ES-I3 (cell line): ENCODE measurements at regions not wholly inside any gene's neighbourhood (a gene's known extent, or its start where the extent isn't known, plus 50 kb on each side); places are given as distances from the start of the nearest gene placed in this dataset.

Experiments
- H3K36me3 ChIP-seq: 2 replicates; pipeline ENCODE4 v1.6.1; 2013; ENCODE audit warnings: mild to moderate bottlenecking, low read length, control low read depth, moderate library complexity; ENCODE audit not compliant: insufficient read depth
- H3K4me1 ChIP-seq: 2 replicates; pipeline ENCODE4 v1.6.1; 2013; ENCODE audit warnings: mild to moderate bottlenecking, control low read depth, low read length; ENCODE audit not compliant: insufficient read depth
- H3K9ac ChIP-seq: 2 replicates; pipeline ENCODE4 v1.6.1; 2013; ENCODE audit warnings: low read depth, mild to moderate bottlenecking, low read length, moderate library complexity
- H3K9me3 ChIP-seq: 2 replicates; pipeline ENCODE4 v1.6.1; 2013; ENCODE audit warnings: mild to moderate bottlenecking, low read length, moderate library complexity; ENCODE audit not compliant: control insufficient read depth, insufficient read depth

DNA sequence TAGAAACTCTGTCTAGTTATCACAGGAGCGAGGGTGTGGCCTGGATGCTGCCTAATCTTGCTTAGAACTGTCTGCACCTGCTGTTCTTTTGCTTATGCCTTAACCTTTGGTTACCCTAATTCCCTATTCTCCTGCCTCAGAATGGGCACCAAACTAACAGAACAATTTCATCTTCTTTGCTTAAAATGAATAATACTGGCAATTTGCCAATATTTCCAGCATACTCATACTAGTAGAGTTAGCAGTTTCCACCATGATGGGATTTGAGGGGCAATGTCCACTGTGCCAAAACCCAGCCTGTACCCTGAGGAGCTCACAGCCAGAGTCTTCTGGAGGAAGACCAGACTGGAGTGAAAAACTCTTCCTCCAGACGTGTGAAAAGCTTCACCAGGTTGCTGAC lies 136.4 kb downstream of the RPS29 start:
- Histone ChIP-seq H3K4me1 (peaks cover 19% of the 10 kb centered on the region; the same call in 1 of the 2 replicates), H3K9ac (no peak overlapping the region), H3K36me3 (no peaks in the 10 kb centered on the region), H3K9me3 (no peaks in the 10 kb centered on the region)

DNA sequence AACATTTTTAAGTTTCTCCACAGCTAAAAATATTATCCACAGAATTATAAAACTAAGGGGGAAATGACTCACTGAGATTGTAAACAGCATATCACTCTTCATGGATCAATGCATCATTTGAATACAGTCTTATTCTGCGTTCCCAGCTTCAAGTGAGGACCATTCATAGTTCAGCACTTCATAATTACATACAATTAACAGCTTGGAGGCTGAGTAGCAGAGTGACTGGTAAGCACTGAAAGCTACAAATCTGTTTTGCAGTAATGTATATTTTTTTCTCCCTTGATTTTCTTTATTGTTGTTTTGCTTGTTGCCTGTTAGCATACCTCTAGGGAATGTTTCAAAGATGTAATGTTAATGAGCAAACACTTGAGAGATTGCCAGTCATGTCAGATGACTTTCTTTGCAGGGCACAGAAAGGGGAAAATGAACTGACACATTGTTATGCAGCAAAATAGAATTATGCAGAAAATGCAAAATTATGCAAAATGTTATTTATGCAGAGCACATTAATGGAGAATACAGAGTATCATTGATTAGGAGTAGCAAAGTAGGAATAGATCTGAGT lies 138.6 kb downstream of the RPS29 start:
- Histone ChIP-seq H3K9me3 (no peaks in the 10 kb centered on the region), H3K36me3 (no peaks in the 10 kb centered on the region), H3K9ac (no peak overlapping the region), H3K4me1 (peaks cover 19% of the 10 kb centered on the region; the same call in 1 of the 2 replicates)

DNA sequence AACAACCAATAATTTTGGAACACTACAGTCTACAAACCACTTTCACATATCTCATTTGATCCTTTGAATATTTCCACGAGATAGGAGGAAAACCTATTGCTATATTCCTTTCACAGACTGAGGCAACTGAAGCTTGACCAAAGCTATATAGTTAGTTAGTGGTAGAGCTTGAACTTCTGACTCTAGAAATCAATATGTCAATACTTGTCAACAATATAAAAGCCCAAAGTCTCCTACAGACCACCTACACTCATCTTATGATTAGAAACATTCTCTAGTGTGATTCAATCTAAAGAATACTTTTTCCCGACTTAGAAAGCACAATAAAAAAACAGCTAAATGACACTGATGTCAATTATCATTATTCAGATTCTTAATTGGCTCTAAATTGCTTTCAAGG lies 139.4 kb downstream of the RPS29 start:
- no peaks in the 10 kb centered on the region for H3K36me3 ChIP-seq
- peaks cover 19% of the 10 kb centered on the region; the same call in 1 of the 2 replicates for H3K4me1 ChIP-seq
- H3K9me3 ChIP-seq, result no peaks in the 10 kb centered on the region
- no peak overlapping the region for H3K9ac ChIP-seq

DNA sequence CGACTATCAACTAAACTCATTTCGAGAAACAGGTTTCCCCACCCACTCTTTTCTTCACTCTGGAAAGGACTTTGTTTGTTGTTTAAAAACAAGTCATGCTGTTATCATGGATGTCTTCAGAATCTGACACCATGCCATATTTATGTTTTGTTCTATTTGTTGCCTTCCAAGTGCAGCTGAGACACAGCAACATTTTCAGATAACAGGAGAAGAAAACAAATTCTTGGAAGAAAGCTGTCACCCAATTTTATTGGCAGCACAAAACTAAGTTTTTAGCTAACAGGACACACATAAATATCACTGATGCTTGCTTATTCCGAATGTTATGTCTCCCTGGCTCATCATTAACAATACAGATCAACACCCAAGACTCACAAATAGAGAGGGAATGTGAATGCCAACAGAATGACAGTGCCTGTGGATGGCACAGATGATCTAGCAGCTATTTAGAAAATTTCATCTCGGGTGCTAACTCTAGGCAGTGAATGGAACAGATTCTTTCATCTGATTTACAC lies 147.9 kb downstream of the RPS29 start:
- Histone ChIP-seq H3K9ac (no peak overlapping the region), H3K4me1 (no peaks in the 10 kb centered on the region), H3K9me3 (no peaks in the 10 kb centered on the region), H3K36me3 (no peaks in the 10 kb centered on the region)

DNA sequence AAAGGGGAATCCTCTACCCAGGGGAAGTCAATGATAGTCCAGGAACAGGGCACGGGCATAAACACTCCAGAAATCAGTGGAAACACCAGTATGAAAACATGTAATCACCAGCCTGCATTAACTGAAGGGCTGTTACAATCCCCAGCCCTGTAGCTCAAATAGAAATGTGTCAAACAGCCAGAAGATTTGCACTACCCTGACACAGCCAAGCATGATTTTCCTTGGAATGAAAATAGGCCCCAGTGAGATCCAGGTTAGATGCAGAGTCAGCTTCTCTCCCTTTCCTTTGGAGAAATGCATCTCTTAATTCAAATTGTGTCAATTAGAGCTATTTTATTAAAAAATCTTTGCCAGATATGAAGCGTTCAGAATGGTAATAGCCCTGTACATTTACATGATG lies 158.1 kb downstream of the RPS29 start:
- H3K9me3 ChIP-seq, result no peaks in the 10 kb centered on the region
- no peak overlapping the region for H3K9ac ChIP-seq
- no peaks in the 10 kb centered on the region for H3K36me3 ChIP-seq
- H3K4me1 ChIP-seq, result peaks cover 3% of the 10 kb centered on the region; the same call in 1 of the 2 replicates

DNA sequence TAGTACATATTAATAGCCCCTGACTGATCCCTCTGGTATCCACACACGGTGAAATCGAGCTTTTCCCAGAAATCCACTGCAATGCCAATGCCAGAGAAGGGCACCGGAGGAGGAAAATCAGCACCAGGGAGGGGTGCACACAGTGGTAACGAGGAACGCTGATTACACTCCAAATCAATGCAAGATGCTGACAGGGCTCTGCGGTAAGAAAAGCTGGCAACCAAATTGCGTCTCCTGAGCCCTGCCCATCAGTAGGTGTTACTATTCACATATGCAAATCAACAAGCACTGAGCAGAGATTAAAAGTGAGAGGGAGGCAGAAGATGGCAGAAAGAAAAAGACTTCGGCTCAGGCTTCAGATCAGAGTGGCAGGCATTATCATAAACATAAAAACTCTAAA lies 159.1 kb downstream of the RPS29 start:
- H3K36me3 ChIP-seq, result no peaks in the 10 kb centered on the region
- peaks cover 3% of the 10 kb centered on the region; the same call in 1 of the 2 replicates for H3K4me1 ChIP-seq
- no peaks in the 10 kb centered on the region for H3K9me3 ChIP-seq
- H3K9ac ChIP-seq, result no peak overlapping the region

DNA sequence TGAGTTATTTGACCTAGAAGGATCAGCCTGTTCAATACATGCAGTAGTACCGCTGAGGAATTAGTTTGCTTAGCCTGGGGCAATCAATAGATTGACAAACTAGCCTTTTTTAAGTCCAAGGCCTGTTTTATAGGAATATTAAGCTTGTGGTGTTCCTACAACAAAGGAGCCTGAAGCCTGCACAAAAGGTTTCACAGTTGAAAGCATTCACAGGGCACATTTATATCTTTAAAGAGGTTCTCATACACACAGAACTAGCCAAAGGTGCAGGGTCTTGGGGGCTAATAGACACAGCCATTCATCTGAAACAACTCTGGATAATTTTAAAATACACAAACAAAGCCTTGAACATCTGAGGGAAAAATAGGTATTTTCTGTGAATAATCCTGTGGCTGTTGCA lies 160.3 kb downstream of the RPS29 start:
- H3K9me3 ChIP-seq, result no peaks in the 10 kb centered on the region
- H3K9ac ChIP-seq, result no peak overlapping the region
- H3K36me3 ChIP-seq, result no peaks in the 10 kb centered on the region
- peaks cover 3% of the 10 kb centered on the region; the same call in 1 of the 2 replicates for H3K4me1 ChIP-seq

DNA sequence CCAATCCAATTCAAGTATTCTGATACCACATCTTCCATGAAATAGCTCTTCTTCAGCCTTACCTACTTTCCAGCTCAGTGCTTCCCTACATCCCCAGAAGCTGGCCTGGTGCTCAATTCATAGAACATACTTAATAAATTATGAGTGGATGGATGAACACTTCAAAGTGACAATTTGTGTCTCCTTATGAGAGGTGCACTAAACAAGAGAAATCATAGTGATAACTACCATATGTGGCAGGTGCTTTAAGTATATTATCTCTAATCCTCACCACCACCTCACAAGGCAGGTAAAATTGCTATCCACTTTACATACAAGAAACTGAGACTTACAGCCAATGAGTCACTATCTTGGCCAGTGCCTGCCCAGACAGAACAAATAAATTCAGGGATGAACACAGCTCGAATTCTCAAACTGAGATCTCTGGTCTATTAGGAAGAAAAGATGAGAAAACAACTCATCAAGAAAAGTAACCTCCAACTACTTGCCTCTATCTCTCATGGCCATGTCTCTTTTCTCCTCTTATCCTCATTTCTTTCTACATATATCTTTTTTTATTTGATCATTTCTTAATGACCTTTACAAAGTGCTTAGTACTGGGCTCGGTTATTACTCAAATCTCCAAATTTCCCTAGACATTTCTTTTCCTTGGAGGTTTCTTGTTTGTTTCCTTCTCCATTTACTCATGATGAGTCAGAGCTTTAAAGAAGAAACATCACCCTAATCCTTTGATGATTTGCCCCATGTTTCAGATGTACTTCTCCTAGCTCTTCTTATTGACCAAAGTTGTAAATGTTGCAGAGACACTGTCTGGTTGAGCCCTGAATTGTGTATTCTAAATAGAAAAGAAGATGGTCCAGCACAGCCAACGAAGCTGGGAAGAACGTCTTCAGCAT lies 161.5 kb downstream of the RPS29 start:
- Histone ChIP-seq H3K4me1 (peaks cover 3% of the 10 kb centered on the region; the same call in 1 of the 2 replicates), H3K9me3 (no peaks in the 10 kb centered on the region), H3K9ac (no peak overlapping the region), H3K36me3 (no peaks in the 10 kb centered on the region)

DNA sequence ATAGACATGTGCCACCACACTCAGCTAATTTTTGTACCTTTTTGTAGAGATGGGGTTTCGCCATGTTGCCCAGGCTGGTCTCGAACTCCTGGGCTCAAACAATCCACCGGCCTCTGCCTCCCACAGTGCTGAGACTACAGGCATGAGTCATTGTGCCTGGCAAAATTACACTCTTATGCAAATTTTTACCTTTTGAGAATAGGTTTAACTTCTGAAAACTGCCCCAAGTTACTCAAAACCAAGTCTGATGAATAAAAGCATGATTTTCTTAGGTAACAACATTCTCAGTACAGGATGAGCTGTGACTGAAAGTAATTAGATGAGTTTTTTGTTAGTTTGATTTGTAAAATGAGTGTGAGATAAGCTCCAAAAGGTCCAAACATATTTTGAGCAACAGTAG lies 166.0 kb downstream of the RPS29 start:
- H3K4me1 ChIP-seq, result peaks cover 11% of the 10 kb centered on the region
- H3K9me3 ChIP-seq, result no peaks in the 10 kb centered on the region
- H3K9ac ChIP-seq, result no peak overlapping the region
- no peaks in the 10 kb centered on the region for H3K36me3 ChIP-seq

DNA sequence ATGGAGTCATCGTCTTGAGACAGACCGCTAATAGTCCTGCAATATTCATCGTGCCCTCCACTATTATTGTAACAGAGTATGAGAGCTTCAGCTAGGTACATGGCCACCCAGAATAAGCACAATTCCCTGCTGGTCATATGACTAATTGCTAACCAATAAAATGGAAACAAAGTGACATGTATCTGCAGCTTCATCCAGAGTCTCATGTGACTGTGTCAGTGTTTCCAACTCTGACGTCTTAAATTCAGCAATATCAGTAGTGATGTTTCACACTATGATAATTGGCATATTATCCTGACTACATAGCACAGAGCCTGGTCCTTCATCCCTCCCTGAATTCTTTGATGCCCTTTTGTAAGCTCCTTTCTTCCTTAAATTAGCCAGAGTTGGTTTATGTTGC lies 167.4 kb downstream of the RPS29 start:
- Histone ChIP-seq H3K9ac (no peak overlapping the region), H3K36me3 (no peaks in the 10 kb centered on the region), H3K9me3 (no peaks in the 10 kb centered on the region), H3K4me1 (peaks cover 11% of the 10 kb centered on the region)

DNA sequence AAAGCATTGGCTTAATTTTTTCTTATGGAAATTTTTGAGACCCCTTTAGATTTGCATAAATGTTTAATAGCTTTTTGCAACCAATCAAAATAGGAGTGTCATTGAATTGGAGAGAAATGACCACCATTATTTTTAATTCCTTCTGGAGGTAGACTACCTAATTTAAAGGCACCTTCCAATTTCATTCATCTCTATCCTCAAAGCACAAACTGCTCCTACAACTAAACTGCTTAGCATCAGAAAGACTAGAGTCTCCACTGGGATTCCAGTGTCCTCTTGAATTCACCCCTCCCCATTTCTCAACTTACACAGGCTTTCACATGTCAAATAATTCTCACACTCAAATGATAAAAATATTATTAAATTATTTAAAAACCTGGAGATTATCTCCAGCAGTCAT lies 168.4 kb downstream of the RPS29 start:
- H3K36me3 ChIP-seq, result no peaks in the 10 kb centered on the region
- peaks cover 11% of the 10 kb centered on the region for H3K4me1 ChIP-seq
- H3K9ac ChIP-seq, result no peak overlapping the region
- no peaks in the 10 kb centered on the region for H3K9me3 ChIP-seq

DNA sequence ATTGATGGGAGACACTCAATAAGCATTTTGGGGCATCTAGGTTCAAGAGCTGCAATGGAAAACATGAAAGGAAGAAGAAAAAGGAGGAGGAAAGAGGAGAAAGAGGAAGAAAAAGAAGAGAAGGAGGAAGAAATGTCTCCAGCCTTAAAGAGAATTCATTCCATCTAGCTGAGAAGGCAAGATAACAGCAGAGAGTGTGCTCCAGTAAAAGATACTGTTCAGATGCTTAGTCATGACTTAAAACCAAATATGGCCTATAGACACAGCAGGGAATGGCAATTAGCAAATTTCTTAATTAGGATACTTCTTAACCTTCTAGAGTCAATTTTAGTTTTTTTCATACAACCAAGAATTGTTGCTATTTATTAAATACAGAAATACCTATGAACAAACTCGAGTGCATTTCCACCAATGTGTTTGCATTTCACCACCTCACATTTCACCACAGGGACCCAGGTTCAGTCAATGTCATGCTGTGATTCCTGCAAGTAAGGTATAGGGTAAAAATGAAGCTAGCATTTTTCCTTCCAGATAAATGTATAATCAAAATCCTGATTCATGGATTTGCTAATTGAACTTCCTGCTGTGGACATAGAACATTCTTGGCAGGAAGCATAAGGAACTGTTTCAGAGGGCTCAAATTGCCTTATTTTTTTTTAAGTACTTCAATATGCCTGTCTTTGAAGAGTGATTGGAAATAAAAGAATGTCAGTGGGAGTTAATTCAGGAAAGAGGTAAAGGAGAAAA lies 177.8 kb downstream of the RPS29 start:
- H3K9ac ChIP-seq, result no peak overlapping the region

DNA sequence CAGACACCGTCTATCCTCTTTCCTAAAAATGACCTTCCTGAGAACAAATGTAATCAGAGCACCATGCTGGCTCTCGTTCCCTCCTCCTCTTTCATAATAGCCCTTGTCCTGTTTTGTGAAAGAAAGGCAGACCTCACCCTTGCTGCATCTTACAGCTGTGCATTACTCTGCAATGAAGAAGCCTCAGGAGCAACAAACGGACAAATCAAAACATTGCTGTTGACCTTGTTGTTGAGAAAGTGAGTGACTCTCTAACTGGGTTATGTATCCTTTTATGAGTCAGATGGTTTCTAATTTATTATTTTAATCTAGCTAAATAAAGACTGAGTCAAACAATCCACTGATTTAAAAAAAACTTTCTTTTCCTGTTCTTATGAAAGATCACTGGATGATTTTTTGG lies 180.9 kb downstream of the RPS29 start:
- Histone ChIP-seq H3K9me3 (no peaks in the 10 kb centered on the region), H3K4me1 (no peaks in the 10 kb centered on the region), H3K9ac (no peak overlapping the region), H3K36me3 (no peaks in the 10 kb centered on the region)

More for the DNA sequence above, 177.8 kb downstream of the RPS29 start:
- no peaks in the 10 kb centered on the region for H3K36me3 ChIP-seq
- no peaks in the 10 kb centered on the region for H3K4me1 ChIP-seq
- H3K9me3 ChIP-seq, result no peaks in the 10 kb centered on the region

DNA sequence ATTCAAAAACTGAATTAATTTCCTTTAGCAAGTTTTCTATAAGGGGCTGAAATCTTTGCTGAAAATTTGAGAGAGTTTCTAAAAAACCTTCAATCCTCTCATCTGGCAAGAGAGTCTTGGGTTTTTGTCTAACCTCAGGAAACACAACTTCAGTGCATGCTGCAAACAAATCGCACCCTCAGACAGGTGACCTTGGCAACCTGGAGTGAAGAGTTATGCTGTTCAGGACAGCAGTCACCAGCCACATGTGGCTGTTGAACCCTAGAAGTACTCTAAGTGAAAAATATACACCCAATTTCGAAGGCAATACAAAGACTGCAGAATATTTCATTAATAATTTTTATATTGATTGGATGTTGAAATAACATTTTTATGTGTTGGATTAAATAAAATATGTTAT lies 184.8 kb downstream of the RPS29 start:
- H3K36me3 ChIP-seq, result no peaks in the 10 kb centered on the region
- no peak overlapping the region for H3K9ac ChIP-seq
- no peaks in the 10 kb centered on the region for H3K4me1 ChIP-seq
- no peaks in the 10 kb centered on the region for H3K9me3 ChIP-seq
